Neuron (in vitro differentiated cells): ENCODE measurements at regions not wholly inside any gene's neighbourhood (a gene's known extent, or its start where the extent isn't known, plus 50 kb on each side); places are given as distances from the start of the nearest gene placed in this dataset.
"Not testable (repeated sequence)": the region's sequence is repeated elsewhere in the genome, so short reads cannot be mapped to it uniquely, and the experiment has no call there.

Source experiments
- H2AFZ ChIP-seq: one replicate; pipeline ENCODE4 v1.6.1; 2013; ENCODE audit warnings: low read depth, mild to moderate bottlenecking, inconsistent platforms, low read length, moderate library complexity
- H3K27me3 ChIP-seq: one replicate; pipeline ENCODE4 v1.6.1; 2013; ENCODE audit warnings: low read length; ENCODE audit not compliant: insufficient read depth
- H3K36me3 ChIP-seq: one replicate; pipeline ENCODE4 v1.6.1; 2013; ENCODE audit warnings: low read length; ENCODE audit not compliant: insufficient read depth
- H3K4me1 ChIP-seq: one replicate; pipeline ENCODE4 v1.6.1; 2013; ENCODE audit warnings: low read length; ENCODE audit not compliant: insufficient read depth
- H3K4me3 ChIP-seq: 2 replicates; pipeline ENCODE4 v1.5.1; 2013; ENCODE audit warnings: mild to moderate bottlenecking, low read length, moderate library complexity
- H3K9me3 ChIP-seq: one replicate; pipeline ENCODE4 v1.6.1; 2013; ENCODE audit warnings: low read length

GRCh38 chr18:8901019-8901418 is 195.7 kb downstream of the MTCL1 start:
- Histone ChIP-seq H3K36me3 (no peaks in the 10 kb centered on the region), H2AFZ (no peak overlapping the region), H3K27me3 (no peaks in the 10 kb centered on the region), H3K4me1 (no peaks in the 10 kb centered on the region), H3K4me3 (no peak overlapping the region), H3K9me3 (no peaks in the 10 kb centered on the region)

- Histone ChIP-seq H3K9me3 (no peaks in the 10 kb centered on the region), H3K4me1 (no peaks in the 10 kb centered on the region), H3K27me3 (no peaks in the 10 kb centered on the region)
These were observed 198.2 kb upstream of the NDUFV2 start for GRCh38 chr18:8904316-8904715.

GRCh38 chr18:8908792-8909510 is 193.5 kb upstream of the NDUFV2 start:
- Histone ChIP-seq H3K4me3 (no peak overlapping the region), H3K36me3 (no peaks in the 10 kb centered on the region), H3K9me3 (no peaks in the 10 kb centered on the region), H3K4me1 (peaks cover 11% of the 10 kb centered on the region), H3K27me3 (no peaks in the 10 kb centered on the region), H2AFZ (no peak overlapping the region)

More at GRCh38 chr18:8904316-8904715, 198.2 kb upstream of the NDUFV2 start:
- Histone ChIP-seq H3K36me3 (no peaks in the 10 kb centered on the region), H2AFZ (no peak overlapping the region), H3K4me3 (no peak overlapping the region)

GRCh38 chr18:8910186-8910822 is 192.2 kb upstream of the NDUFV2 start:
- H3K27me3 ChIP-seq: no peaks in the 10 kb centered on the region
- H3K4me3 ChIP-seq: no peak overlapping the region
- peaks cover 11% of the 10 kb centered on the region for H3K4me1 ChIP-seq
- H2AFZ ChIP-seq: no peak overlapping the region
- no peaks in the 10 kb centered on the region for H3K36me3 ChIP-seq
- H3K9me3 ChIP-seq: no peaks in the 10 kb centered on the region

DNA sequence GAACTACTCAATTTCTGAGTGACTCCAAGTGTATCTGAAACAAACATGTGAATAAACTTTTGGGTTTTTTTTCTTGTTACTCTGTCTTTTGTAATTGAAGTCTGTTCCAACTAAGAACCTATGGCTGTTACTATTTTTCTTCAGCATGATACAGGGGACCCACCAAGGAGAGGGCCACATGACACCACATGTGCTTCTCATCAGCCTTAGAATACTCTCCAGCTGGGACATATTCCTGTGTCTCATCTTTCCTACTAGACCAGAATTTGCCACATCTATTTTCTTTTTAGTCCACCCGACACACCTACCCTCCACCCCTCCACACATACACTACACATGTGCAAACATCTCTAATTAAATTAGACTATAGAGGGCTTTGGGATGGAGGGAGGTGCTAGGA is 191.7 kb upstream of the NDUFV2 start:
- H3K4me1 ChIP-seq: peaks cover 11% of the 10 kb centered on the region
- H3K4me3 ChIP-seq: no peak overlapping the region
- no peaks in the 10 kb centered on the region for H3K27me3 ChIP-seq
- no peaks in the 10 kb centered on the region for H3K36me3 ChIP-seq
- H3K9me3 ChIP-seq: no peaks in the 10 kb centered on the region
- H2AFZ ChIP-seq: no peak overlapping the region

GRCh38 chr18:8911408-8912340 is 190.8 kb upstream of the NDUFV2 start:
- Histone ChIP-seq H3K27me3 (no peaks in the 10 kb centered on the region), H3K4me1 (peaks cover 11% of the 10 kb centered on the region), H3K36me3 (no peaks in the 10 kb centered on the region), H3K4me3 (no peak overlapping the region), H2AFZ (no peak overlapping the region), H3K9me3 (no peaks in the 10 kb centered on the region)

DNA sequence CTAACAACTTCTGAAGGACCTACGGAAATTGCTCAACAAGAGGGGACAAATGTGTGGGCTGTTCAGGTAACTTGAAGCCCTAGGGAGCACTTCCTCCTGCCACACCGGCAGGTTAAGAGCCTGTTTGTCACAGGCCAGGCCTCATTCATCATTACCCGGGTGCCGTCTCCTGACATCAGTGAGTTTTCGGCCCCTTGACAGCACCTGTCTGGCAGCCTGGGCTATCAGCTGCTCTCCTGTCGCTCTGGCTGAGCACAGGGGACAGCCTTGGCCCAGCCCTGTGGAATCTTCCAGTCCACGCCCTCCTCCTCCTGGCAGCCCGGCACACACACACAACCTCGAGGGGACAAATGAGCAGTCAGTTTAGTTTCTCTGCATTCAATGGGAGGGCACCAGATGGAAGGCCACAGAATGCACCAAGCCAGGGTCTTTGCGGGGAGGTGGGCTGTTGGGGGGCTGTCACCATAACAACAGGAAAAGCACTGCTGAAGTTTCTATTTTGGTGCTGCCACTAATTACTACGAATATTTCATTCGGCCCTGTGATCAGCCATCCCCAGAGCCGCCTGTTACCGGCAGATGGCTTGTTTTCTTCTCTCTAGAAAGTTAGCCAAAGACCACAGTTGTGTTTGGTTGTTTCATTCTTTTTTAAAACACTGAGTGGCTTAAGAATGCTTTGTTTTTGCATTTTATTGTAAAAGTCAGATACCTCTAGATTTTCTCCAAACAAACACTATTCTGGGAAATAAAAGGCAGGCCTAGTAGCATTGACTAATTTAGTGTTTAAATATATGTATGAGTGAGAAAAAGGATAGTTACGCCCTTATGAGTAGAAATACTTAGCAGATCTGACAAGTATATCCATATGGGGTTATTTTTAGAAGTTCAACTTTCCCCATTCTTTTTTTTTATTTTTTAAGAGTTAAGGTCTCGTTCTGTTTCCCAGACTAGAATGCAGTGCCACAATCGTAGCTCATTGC is 189.9 kb upstream of the NDUFV2 start:
- no peaks in the 10 kb centered on the region for H3K36me3 ChIP-seq
- H3K4me3 ChIP-seq: no peak overlapping the region
- no peaks in the 10 kb centered on the region for H3K27me3 ChIP-seq
- H2AFZ ChIP-seq: peak overlapping the region; percentile 8
- H3K4me1 ChIP-seq: peaks cover 11% of the 10 kb centered on the region
- no peaks in the 10 kb centered on the region for H3K9me3 ChIP-seq

GRCh38 chr18:8913606-8914403 is 188.7 kb upstream of the NDUFV2 start:
- peaks cover 11% of the 10 kb centered on the region for H3K4me1 ChIP-seq
- H3K4me3 ChIP-seq, H2AFZ ChIP-seq, H3K27me3 ChIP-seq, H3K36me3 ChIP-seq, H3K9me3 ChIP-seq: not testable (repeated sequence)

GRCh38 chr18:8914404-8915264 is 187.9 kb upstream of the NDUFV2 start:
- H3K4me1 ChIP-seq: peaks cover 11% of the 10 kb centered on the region
- not testable (repeated sequence) for H3K4me3 ChIP-seq, H3K36me3 ChIP-seq, H3K27me3 ChIP-seq, H2AFZ ChIP-seq, H3K9me3 ChIP-seq

- not testable (repeated sequence) for H2AFZ ChIP-seq
These were observed 181.4 kb upstream of the NDUFV2 start for GRCh38 chr18:8920856-8921787.

More at GRCh38 chr18:8920856-8921787, 181.4 kb upstream of the NDUFV2 start:
- not testable (repeated sequence) for H3K27me3 ChIP-seq, H3K4me1 ChIP-seq, H3K4me3 ChIP-seq, H3K9me3 ChIP-seq, H3K36me3 ChIP-seq
